ENCODE measurements at regions not wholly inside any gene's neighbourhood (a gene's known extent, or its start where the extent isn't known, plus 50 kb on each side); places are given as distances from the start of the nearest gene placed in this dataset.

DNA sequence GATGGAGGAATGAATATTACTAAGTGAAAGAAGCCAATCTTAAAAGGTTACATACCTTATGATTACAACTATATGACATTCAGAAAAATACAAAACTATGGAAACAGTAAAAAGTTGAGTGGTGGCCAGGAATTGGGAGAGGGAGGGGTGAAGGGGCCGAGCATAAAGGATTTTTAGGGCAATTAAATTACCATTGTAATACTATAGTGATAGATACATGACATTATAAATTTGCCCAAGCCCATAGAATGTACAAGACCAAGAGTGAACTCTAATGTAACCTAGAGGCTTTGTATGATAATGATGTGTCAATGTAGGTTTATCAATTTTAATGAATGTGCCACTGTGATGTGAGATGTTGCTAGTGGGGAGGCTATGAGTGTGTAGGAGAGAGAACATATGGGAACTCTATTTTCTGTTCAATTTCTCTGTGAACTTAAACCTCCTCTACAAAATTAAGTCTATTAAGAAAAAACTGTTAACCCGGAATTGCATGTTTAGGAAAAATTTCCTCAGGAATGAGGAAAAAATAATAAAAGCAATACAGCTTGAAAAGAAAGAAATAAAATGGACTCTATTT is 541.9 kb upstream of the UBE2E2 start:
- TF ChIP-seq MZF1 (tag by site-specific recombination; IDR thresholded peaks at IDR 0.05; ENCODE audit: borderline replicate concordance) (no peak), ZNF501 (tag by site-specific recombination; IDR thresholded peaks at IDR 0.05) (no peak), ZNF426 (tag by site-specific recombination; IDR thresholded peaks at IDR 0.05) (no peak), ZNF473 (tag by site-specific recombination; IDR thresholded peaks at IDR 0.05) (no peak), ZNF341 (tag by site-specific recombination; IDR thresholded peaks at IDR 0.05; ENCODE audit: low read depth) (no peak), GLIS1 (tag by site-specific recombination; IDR thresholded peaks at IDR 0.05) (no peak), ZBTB17 (tag by site-specific recombination; IDR thresholded peaks at IDR 0.05) (no peak), ZSCAN30 (tag by site-specific recombination; IDR thresholded peaks at IDR 0.05) (no peak), ZNF239 (tag by site-specific recombination; IDR thresholded peaks at IDR 0.05) (no peak)
- TF ChIP-seq, protein P1, sequence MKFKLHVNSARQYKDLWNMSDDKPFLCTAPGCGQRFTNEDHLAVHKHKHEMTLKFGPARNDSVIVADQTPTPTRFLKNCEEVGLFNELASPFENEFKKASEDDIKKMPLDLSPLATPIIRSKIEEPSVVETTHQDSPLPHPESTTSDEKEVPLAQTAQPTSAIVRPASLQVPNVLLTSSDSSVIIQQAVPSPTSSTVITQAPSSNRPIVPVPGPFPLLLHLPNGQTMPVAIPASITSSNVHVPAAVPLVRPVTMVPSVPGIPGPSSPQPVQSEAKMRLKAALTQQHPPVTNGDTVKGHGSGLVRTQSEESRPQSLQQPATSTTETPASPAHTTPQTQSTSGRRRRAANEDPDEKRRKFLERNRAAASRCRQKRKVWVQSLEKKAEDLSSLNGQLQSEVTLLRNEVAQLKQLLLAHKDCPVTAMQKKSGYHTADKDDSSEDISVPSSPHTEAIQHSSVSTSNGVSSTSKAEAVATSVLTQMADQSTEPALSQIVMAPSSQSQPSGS (tag by site-specific recombination; IDR thresholded peaks at IDR 0.05; ENCODE audit: low read depth) = no peak
- TF ChIP-seq, protein P2, sequence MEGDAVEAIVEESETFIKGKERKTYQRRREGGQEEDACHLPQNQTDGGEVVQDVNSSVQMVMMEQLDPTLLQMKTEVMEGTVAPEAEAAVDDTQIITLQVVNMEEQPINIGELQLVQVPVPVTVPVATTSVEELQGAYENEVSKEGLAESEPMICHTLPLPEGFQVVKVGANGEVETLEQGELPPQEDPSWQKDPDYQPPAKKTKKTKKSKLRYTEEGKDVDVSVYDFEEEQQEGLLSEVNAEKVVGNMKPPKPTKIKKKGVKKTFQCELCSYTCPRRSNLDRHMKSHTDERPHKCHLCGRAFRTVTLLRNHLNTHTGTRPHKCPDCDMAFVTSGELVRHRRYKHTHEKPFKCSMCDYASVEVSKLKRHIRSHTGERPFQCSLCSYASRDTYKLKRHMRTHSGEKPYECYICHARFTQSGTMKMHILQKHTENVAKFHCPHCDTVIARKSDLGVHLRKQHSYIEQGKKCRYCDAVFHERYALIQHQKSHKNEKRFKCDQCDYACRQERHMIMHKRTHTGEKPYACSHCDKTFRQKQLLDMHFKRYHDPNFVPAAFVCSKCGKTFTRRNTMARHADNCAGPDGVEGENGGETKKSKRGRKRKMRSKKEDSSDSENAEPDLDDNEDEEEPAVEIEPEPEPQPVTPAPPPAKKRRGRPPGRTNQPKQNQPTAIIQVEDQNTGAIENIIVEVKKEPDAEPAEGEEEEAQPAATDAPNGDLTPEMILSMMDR (tag by site-specific recombination; IDR thresholded peaks at IDR 0.05) = no peak
- TF ChIP-seq, protein P3, sequence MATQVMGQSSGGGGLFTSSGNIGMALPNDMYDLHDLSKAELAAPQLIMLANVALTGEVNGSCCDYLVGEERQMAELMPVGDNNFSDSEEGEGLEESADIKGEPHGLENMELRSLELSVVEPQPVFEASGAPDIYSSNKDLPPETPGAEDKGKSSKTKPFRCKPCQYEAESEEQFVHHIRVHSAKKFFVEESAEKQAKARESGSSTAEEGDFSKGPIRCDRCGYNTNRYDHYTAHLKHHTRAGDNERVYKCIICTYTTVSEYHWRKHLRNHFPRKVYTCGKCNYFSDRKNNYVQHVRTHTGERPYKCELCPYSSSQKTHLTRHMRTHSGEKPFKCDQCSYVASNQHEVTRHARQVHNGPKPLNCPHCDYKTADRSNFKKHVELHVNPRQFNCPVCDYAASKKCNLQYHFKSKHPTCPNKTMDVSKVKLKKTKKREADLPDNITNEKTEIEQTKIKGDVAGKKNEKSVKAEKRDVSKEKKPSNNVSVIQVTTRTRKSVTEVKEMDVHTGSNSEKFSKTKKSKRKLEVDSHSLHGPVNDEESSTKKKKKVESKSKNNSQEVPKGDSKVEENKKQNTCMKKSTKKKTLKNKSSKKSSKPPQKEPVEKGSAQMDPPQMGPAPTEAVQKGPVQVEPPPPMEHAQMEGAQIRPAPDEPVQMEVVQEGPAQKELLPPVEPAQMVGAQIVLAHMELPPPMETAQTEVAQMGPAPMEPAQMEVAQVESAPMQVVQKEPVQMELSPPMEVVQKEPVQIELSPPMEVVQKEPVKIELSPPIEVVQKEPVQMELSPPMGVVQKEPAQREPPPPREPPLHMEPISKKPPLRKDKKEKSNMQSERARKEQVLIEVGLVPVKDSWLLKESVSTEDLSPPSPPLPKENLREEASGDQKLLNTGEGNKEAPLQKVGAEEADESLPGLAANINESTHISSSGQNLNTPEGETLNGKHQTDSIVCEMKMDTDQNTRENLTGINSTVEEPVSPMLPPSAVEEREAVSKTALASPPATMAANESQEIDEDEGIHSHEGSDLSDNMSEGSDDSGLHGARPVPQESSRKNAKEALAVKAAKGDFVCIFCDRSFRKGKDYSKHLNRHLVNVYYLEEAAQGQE (tag by site-specific recombination; IDR thresholded peaks at IDR 0.05) = no peak

Measured in HEK293 (cell line).